ENCODE measurements at regions not wholly inside any gene's neighbourhood (a gene's known extent, or its start where the extent isn't known, plus 50 kb on each side); places are given as distances from the start of the nearest gene placed in this dataset.

- Histone ChIP-seq H3K27ac (no peak overlapping the region), H3K36me3 (no peaks in the 10 kb centered on the region), H3K27me3 (no peaks in the 10 kb centered on the region), H3K4me1 (no peaks in the 10 kb centered on the region), H3K4me3 (no peak overlapping the region), H3K9me3 (no peaks in the 10 kb centered on the region)
- no peak for TF ChIP-seq CTCF (IDR thresholded peaks at IDR 0.05)
- TF ChIP-seq POLR2A (IDR thresholded peaks at IDR 0.05): no peak
- no peak for DNase-seq
- 48 to 57% methylated on average over 2 of the region's 2 CpGs for WGBS, 2 donors
- intact Hi-C loops (cut with DNase I): no loop called here
These were observed 78.5 kb upstream of the BLTP1 start for GRCh38 chr4:122073615-122074014.

DNA sequence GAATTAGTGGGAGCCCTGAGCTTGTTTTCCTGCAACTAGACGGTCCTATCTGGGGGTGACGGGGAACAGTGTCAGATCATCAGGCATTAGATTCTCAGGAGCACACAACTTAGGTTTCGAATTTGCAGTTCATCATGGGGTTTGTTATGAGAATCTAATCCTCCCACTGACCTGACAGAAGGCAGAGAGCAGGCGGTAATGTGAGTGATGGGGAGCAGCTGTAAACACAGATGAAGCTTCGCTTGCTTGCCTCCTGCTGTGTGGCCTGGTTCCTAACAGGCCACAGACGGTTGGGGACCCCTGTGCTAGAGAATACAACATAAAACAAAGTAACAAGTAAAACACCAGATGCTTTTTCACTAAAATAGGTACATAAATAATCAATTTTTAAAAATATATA, 86.2 kb upstream of the BLTP1 start:
- intact Hi-C loops (cut with DNase I): no loop called here
- no peak overlapping the region for H3K27ac ChIP-seq
- H3K9me3 ChIP-seq: no peaks in the 10 kb centered on the region
- no peaks in the 10 kb centered on the region for H3K36me3 ChIP-seq
- no peak for DNase-seq
- H3K27me3 ChIP-seq: no peaks in the 10 kb centered on the region
- no peak overlapping the region for H3K4me3 ChIP-seq
- WGBS, 2 donors: 70% methylated on average over 4 to 6 of the region's 6 CpGs
- no peaks in the 10 kb centered on the region for H3K4me1 ChIP-seq
- TF ChIP-seq CTCF (IDR thresholded peaks at IDR 0.05) (no peak), POLR2A (IDR thresholded peaks at IDR 0.05) (no peak)

- WGBS, 2 donors: 87 to 88% methylated on average over 4 of the region's 4 CpGs
- H3K4me3 ChIP-seq: no peak overlapping the region
- DNase-seq: no peak
- TF ChIP-seq POLR2A (IDR thresholded peaks at IDR 0.05) (no peak), CTCF (IDR thresholded peaks at IDR 0.05) (no peak)
- no peak overlapping the region for H3K27ac ChIP-seq
- H3K27me3 ChIP-seq: no peaks in the 10 kb centered on the region
- H3K4me1 ChIP-seq: no peaks in the 10 kb centered on the region
- H3K9me3 ChIP-seq: no peaks in the 10 kb centered on the region
- intact Hi-C loops (cut with DNase I): no loop called here
- H3K36me3 ChIP-seq: no peaks in the 10 kb centered on the region
These were observed 87.0 kb upstream of the BLTP1 start for GRCh38 chr4:122065149-122065548.

- H3K4me3 ChIP-seq: no peak overlapping the region
- no peaks in the 10 kb centered on the region for H3K36me3 ChIP-seq
- H3K4me1 ChIP-seq: no peaks in the 10 kb centered on the region
- DNase-seq: no peak
- no peak for TF ChIP-seq POLR2A (IDR thresholded peaks at IDR 0.05)
- no peak for TF ChIP-seq CTCF (IDR thresholded peaks at IDR 0.05)
- intact Hi-C loops (cut with DNase I): no loop called here
- 54 to 59% methylated on average over 4 of the region's 4 CpGs for WGBS, 2 donors
- H3K27me3 ChIP-seq: no peaks in the 10 kb centered on the region
- no peak overlapping the region for H3K27ac ChIP-seq
- H3K9me3 ChIP-seq: no peaks in the 10 kb centered on the region
These were observed 98.9 kb upstream of the BLTP1 start for GRCh38 chr4:122053186-122053585.

DNA sequence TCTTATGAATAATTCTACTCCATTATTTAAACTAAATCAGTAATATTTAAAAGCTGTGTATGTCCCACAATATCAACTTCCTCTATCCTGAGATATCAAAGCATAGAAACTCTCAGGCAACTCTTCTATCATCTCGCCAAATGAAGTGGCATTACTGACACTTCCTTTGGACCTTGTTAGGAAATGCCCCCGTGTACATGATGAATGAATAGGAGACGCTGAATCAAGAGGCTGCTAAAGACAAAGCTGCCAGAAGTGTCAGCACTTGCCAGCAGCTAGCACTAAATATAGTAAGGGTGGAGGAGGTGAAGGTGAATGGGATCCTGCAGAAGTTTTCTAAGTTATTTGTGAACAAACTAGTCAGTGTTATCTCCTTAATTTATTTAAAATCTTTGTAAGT, 99.5 kb upstream of the BLTP1 start:
- Histone ChIP-seq H3K9me3 (no peaks in the 10 kb centered on the region), H3K4me1 (no peaks in the 10 kb centered on the region), H3K27me3 (no peaks in the 10 kb centered on the region), H3K4me3 (no peak overlapping the region), H3K27ac (no peak overlapping the region), H3K36me3 (no peaks in the 10 kb centered on the region)
- 17 to 22% methylated on average over 3 of the region's 3 CpGs for WGBS, 2 donors
- no peak for DNase-seq
- intact Hi-C loops (cut with DNase I): no loop called here
- no peak for TF ChIP-seq POLR2A (IDR thresholded peaks at IDR 0.05)
- no peak for TF ChIP-seq CTCF (IDR thresholded peaks at IDR 0.05)

Data from esophagus squamous epithelium (tissue), 5 donors.